ENCODE measurements at regions not wholly inside any gene's neighbourhood (a gene's known extent, or its start where the extent isn't known, plus 50 kb on each side); places are given as distances from the start of the nearest gene placed in this dataset.
A peak's percentile ranks its signal among the peaks of the same experiment; 100 is the strongest.
"Not testable (repeated sequence)": the region's sequence is repeated elsewhere in the genome, so short reads cannot be mapped to it uniquely, and the experiment has no call there.

- POLR2A ChIA-PET; H3K27ac ChIP-seq (ENCODE audit: low read depth, low read length, poor library complexity, severe bottlenecking); H3K4me3 ChIP-seq (ENCODE audit: low read depth, low read length, poor library complexity, severe bottlenecking); DNase-seq (ENCODE audit: low spot score); H4K20me1 ChIP-seq (ENCODE audit: insufficient read depth, low read length); H3K36me3 ChIP-seq (ENCODE audit: insufficient read depth, low read length); H2AFZ ChIP-seq (ENCODE audit: low read length); H3K4me1 ChIP-seq (ENCODE audit: insufficient read depth, low read length, poor library complexity, severe bottlenecking); intact Hi-C loops (cut with micrococcal nuclease; ENCODE audit: unreplicated experiment); CTCF ChIA-PET (ENCODE audit: unreplicated experiment); H3K4me2 ChIP-seq (ENCODE audit: low read length); BruUV-seq (replicated peaks); H3K9me2 ChIP-seq (ENCODE audit: insufficient read depth, low read length); H3K9me3 ChIP-seq (ENCODE audit: low read length); H3K79me2 ChIP-seq (ENCODE audit: insufficient read depth, low read depth, low read length): not testable (repeated sequence)
Observed at GRCh38 chr12:9420817-9421519, 186.7 kb downstream of the KLRB1 start.

GRCh38 chr12:9418669-9419041 lies 189.1 kb downstream of the KLRB1 start:
- POLR2A ChIA-PET; H3K79me2 ChIP-seq (ENCODE audit: insufficient read depth, low read depth, low read length): not testable (repeated sequence)

GRCh38 chr12:9417947-9418668 lies 189.6 kb downstream of the KLRB1 start:
- TSS peak; percentile 35 for BruUV-seq (replicated peaks)
- H4K20me1 ChIP-seq (ENCODE audit: insufficient read depth, low read length); H2AFZ ChIP-seq (ENCODE audit: low read length); H3K79me2 ChIP-seq (ENCODE audit: insufficient read depth, low read depth, low read length); H3K9me2 ChIP-seq (ENCODE audit: insufficient read depth, low read length); DNase-seq (ENCODE audit: low spot score); H3K36me3 ChIP-seq (ENCODE audit: insufficient read depth, low read length); intact Hi-C loops (cut with micrococcal nuclease; ENCODE audit: unreplicated experiment); POLR2A ChIA-PET; H3K27ac ChIP-seq (ENCODE audit: low read depth, low read length, poor library complexity, severe bottlenecking); H3K9me3 ChIP-seq (ENCODE audit: low read length); H3K4me1 ChIP-seq (ENCODE audit: insufficient read depth, low read length, poor library complexity, severe bottlenecking); CTCF ChIA-PET (ENCODE audit: unreplicated experiment); H3K4me3 ChIP-seq (ENCODE audit: low read depth, low read length, poor library complexity, severe bottlenecking); H3K4me2 ChIP-seq (ENCODE audit: low read length): not testable (repeated sequence)

More at GRCh38 chr12:9418669-9419041, 189.1 kb downstream of the KLRB1 start:
- DNase-seq (ENCODE audit: low spot score); CTCF ChIA-PET (ENCODE audit: unreplicated experiment); H3K4me3 ChIP-seq (ENCODE audit: low read depth, low read length, poor library complexity, severe bottlenecking); H3K9me3 ChIP-seq (ENCODE audit: low read length); H4K20me1 ChIP-seq (ENCODE audit: insufficient read depth, low read length); H3K9me2 ChIP-seq (ENCODE audit: insufficient read depth, low read length); H3K27ac ChIP-seq (ENCODE audit: low read depth, low read length, poor library complexity, severe bottlenecking); intact Hi-C loops (cut with micrococcal nuclease; ENCODE audit: unreplicated experiment); H2AFZ ChIP-seq (ENCODE audit: low read length); H3K36me3 ChIP-seq (ENCODE audit: insufficient read depth, low read length); H3K4me1 ChIP-seq (ENCODE audit: insufficient read depth, low read length, poor library complexity, severe bottlenecking); H3K4me2 ChIP-seq (ENCODE audit: low read length); BruUV-seq (replicated peaks): not testable (repeated sequence)

- H3K4me2 ChIP-seq (ENCODE audit: low read length); intact Hi-C loops (cut with micrococcal nuclease; ENCODE audit: unreplicated experiment); POLR2A ChIA-PET; H3K27ac ChIP-seq (ENCODE audit: low read depth, low read length, poor library complexity, severe bottlenecking); H2AFZ ChIP-seq (ENCODE audit: low read length); H3K4me3 ChIP-seq (ENCODE audit: low read depth, low read length, poor library complexity, severe bottlenecking); H3K79me2 ChIP-seq (ENCODE audit: insufficient read depth, low read depth, low read length); H4K20me1 ChIP-seq (ENCODE audit: insufficient read depth, low read length); DNase-seq (ENCODE audit: low spot score); CTCF ChIA-PET (ENCODE audit: unreplicated experiment); H3K4me1 ChIP-seq (ENCODE audit: insufficient read depth, low read length, poor library complexity, severe bottlenecking); H3K36me3 ChIP-seq (ENCODE audit: insufficient read depth, low read length); BruUV-seq (replicated peaks); H3K9me3 ChIP-seq (ENCODE audit: low read length); H3K9me2 ChIP-seq (ENCODE audit: insufficient read depth, low read length): not testable (repeated sequence)
Observed at GRCh38 chr12:9417341-9417740, 190.4 kb downstream of the KLRB1 start.

- POLR2A ChIA-PET; H3K4me3 ChIP-seq (ENCODE audit: low read depth, low read length, poor library complexity, severe bottlenecking); H3K27ac ChIP-seq (ENCODE audit: low read depth, low read length, poor library complexity, severe bottlenecking); intact Hi-C loops (cut with micrococcal nuclease; ENCODE audit: unreplicated experiment); H3K4me1 ChIP-seq (ENCODE audit: insufficient read depth, low read length, poor library complexity, severe bottlenecking); DNase-seq (ENCODE audit: low spot score); H4K20me1 ChIP-seq (ENCODE audit: insufficient read depth, low read length); H3K36me3 ChIP-seq (ENCODE audit: insufficient read depth, low read length); H2AFZ ChIP-seq (ENCODE audit: low read length); H3K4me2 ChIP-seq (ENCODE audit: low read length); CTCF ChIA-PET (ENCODE audit: unreplicated experiment); H3K79me2 ChIP-seq (ENCODE audit: insufficient read depth, low read depth, low read length); H3K9me3 ChIP-seq (ENCODE audit: low read length); H3K9me2 ChIP-seq (ENCODE audit: insufficient read depth, low read length); BruUV-seq (replicated peaks): not testable (repeated sequence)
Observed at GRCh38 chr12:9416346-9416745, 191.4 kb downstream of the KLRB1 start.

- CTCF ChIA-PET (ENCODE audit: unreplicated experiment); BruUV-seq (replicated peaks): not testable (repeated sequence)
Observed at GRCh38 chr12:9415898-9416297, 191.8 kb downstream of the KLRB1 start.

More at GRCh38 chr12:9415898-9416297, 191.8 kb downstream of the KLRB1 start:
- DNase-seq (ENCODE audit: low spot score); H3K9me2 ChIP-seq (ENCODE audit: insufficient read depth, low read length); H3K27ac ChIP-seq (ENCODE audit: low read depth, low read length, poor library complexity, severe bottlenecking); H3K4me1 ChIP-seq (ENCODE audit: insufficient read depth, low read length, poor library complexity, severe bottlenecking); H3K4me3 ChIP-seq (ENCODE audit: low read depth, low read length, poor library complexity, severe bottlenecking); H3K4me2 ChIP-seq (ENCODE audit: low read length); POLR2A ChIA-PET; H3K9me3 ChIP-seq (ENCODE audit: low read length); H4K20me1 ChIP-seq (ENCODE audit: insufficient read depth, low read length); H2AFZ ChIP-seq (ENCODE audit: low read length); intact Hi-C loops (cut with micrococcal nuclease; ENCODE audit: unreplicated experiment); H3K79me2 ChIP-seq (ENCODE audit: insufficient read depth, low read depth, low read length); H3K36me3 ChIP-seq (ENCODE audit: insufficient read depth, low read length): not testable (repeated sequence)
